ENCODE measurements at regions not wholly inside any gene's neighbourhood (a gene's known extent, or its start where the extent isn't known, plus 50 kb on each side); places are given as distances from the start of the nearest gene placed in this dataset.
"Not testable (repeated sequence)": the region's sequence is repeated elsewhere in the genome, so short reads cannot be mapped to it uniquely, and the experiment has no call there.

- H3K27ac Mint-ChIP-seq, result no peak overlapping the region
- H3K27me3 Mint-ChIP-seq, result no peaks in the 10 kb centered on the region
- no peaks in the 10 kb centered on the region for H3K9me3 Mint-ChIP-seq
- no peak overlapping the region for H3K4me3 Mint-ChIP-seq
- H3K36me3 Mint-ChIP-seq (ENCODE audit: low read depth), result no peaks in the 10 kb centered on the region
- intact Hi-C loops (cut with micrococcal nuclease), result no loop called here
- H3K4me1 Mint-ChIP-seq (ENCODE audit: low read depth), result no peaks in the 10 kb centered on the region
Measured at GRCh38 chr14:56046996-56047395, 71.2 kb upstream of the PELI2 start.

- H3K27me3 Mint-ChIP-seq, result no peaks in the 10 kb centered on the region
- H3K9me3 Mint-ChIP-seq, result no peaks in the 10 kb centered on the region
- no peaks in the 10 kb centered on the region for H3K36me3 Mint-ChIP-seq (ENCODE audit: low read depth)
- H3K27ac Mint-ChIP-seq, result no peak overlapping the region
- H3K4me1 Mint-ChIP-seq (ENCODE audit: low read depth), result no peaks in the 10 kb centered on the region
- intact Hi-C loops (cut with micrococcal nuclease), result no loop called here
- no peak overlapping the region for H3K4me3 Mint-ChIP-seq
Measured at GRCh38 chr14:56049536-56049935, 68.7 kb upstream of the PELI2 start.

- Mint-ChIP-seq H3K9me3 (no peaks in the 10 kb centered on the region), H3K4me3 (no peak overlapping the region), H3K27ac (no peak overlapping the region), H3K36me3 (ENCODE audit: low read depth) (no peaks in the 10 kb centered on the region), H3K4me1 (ENCODE audit: low read depth) (peaks cover 6% of the 10 kb centered on the region), H3K27me3 (peaks cover 1% of the 10 kb centered on the region)
- intact Hi-C loops (cut with micrococcal nuclease), result no loop called here
Measured at GRCh38 chr14:56055511-56055910, 62.7 kb upstream of the PELI2 start.

GRCh38 chr14:56056031-56056430 lies 62.2 kb upstream of the PELI2 start:
- intact Hi-C loops (cut with micrococcal nuclease), result no loop called here
- H3K4me1 Mint-ChIP-seq (ENCODE audit: low read depth), result peaks cover 6% of the 10 kb centered on the region
- H3K27ac Mint-ChIP-seq, result no peak overlapping the region
- no peaks in the 10 kb centered on the region for H3K36me3 Mint-ChIP-seq (ENCODE audit: low read depth)
- no peaks in the 10 kb centered on the region for H3K9me3 Mint-ChIP-seq
- H3K4me3 Mint-ChIP-seq, result no peak overlapping the region
- H3K27me3 Mint-ChIP-seq, result peaks cover 1% of the 10 kb centered on the region

- intact Hi-C loops (cut with micrococcal nuclease), result no loop called here
- H3K27ac Mint-ChIP-seq, result no peak overlapping the region
- no peaks in the 10 kb centered on the region for H3K9me3 Mint-ChIP-seq
- peaks cover 1% of the 10 kb centered on the region for H3K27me3 Mint-ChIP-seq
- H3K4me3 Mint-ChIP-seq, result no peak overlapping the region
- peaks cover 6% of the 10 kb centered on the region for H3K4me1 Mint-ChIP-seq (ENCODE audit: low read depth)
- no peaks in the 10 kb centered on the region for H3K36me3 Mint-ChIP-seq (ENCODE audit: low read depth)
Measured at GRCh38 chr14:56057071-56057741, 61.0 kb upstream of the PELI2 start.

- H3K27ac Mint-ChIP-seq, result no peak overlapping the region
- H3K27me3 Mint-ChIP-seq, result peaks cover 1% of the 10 kb centered on the region
- no peaks in the 10 kb centered on the region for H3K9me3 Mint-ChIP-seq
- no peak overlapping the region for H3K4me3 Mint-ChIP-seq
- intact Hi-C loops (cut with micrococcal nuclease), result no loop called here
- no peaks in the 10 kb centered on the region for H3K36me3 Mint-ChIP-seq (ENCODE audit: low read depth)
- peaks cover 6% of the 10 kb centered on the region for H3K4me1 Mint-ChIP-seq (ENCODE audit: low read depth)
Measured at GRCh38 chr14:56057767-56058166, 60.4 kb upstream of the PELI2 start.

GRCh38 chr14:56059054-56059453 lies 59.2 kb upstream of the PELI2 start:
- no peak overlapping the region for H3K27ac Mint-ChIP-seq
- no peaks in the 10 kb centered on the region for H3K9me3 Mint-ChIP-seq
- H3K36me3 Mint-ChIP-seq (ENCODE audit: low read depth), result no peaks in the 10 kb centered on the region
- H3K4me1 Mint-ChIP-seq (ENCODE audit: low read depth), result peaks cover 6% of the 10 kb centered on the region
- H3K4me3 Mint-ChIP-seq, result no peak overlapping the region
- intact Hi-C loops (cut with micrococcal nuclease), result no loop called here
- peaks cover 1% of the 10 kb centered on the region for H3K27me3 Mint-ChIP-seq

GRCh38 chr14:56061051-56061450 lies 57.2 kb upstream of the PELI2 start:
- Mint-ChIP-seq H3K9me3 (no peaks in the 10 kb centered on the region), H3K4me3 (no peak overlapping the region), H3K27ac (no peak overlapping the region), H3K4me1 (ENCODE audit: low read depth) (peaks cover 10% of the 10 kb centered on the region), H3K27me3 (peaks cover 1% of the 10 kb centered on the region), H3K36me3 (ENCODE audit: low read depth) (no peaks in the 10 kb centered on the region)
- intact Hi-C loops (cut with micrococcal nuclease), result no loop called here

GRCh38 chr14:56063131-56063530 lies 55.1 kb upstream of the PELI2 start:
- H3K9me3 Mint-ChIP-seq, result no peaks in the 10 kb centered on the region
- H3K4me3 Mint-ChIP-seq, result no peak overlapping the region
- H3K27me3 Mint-ChIP-seq, result no peaks in the 10 kb centered on the region
- intact Hi-C loops (cut with micrococcal nuclease), result no loop called here
- no peak overlapping the region for H3K27ac Mint-ChIP-seq
- H3K4me1 Mint-ChIP-seq (ENCODE audit: low read depth), result peaks cover 10% of the 10 kb centered on the region
- no peaks in the 10 kb centered on the region for H3K36me3 Mint-ChIP-seq (ENCODE audit: low read depth)

GRCh38 chr14:56064513-56064912 lies 53.7 kb upstream of the PELI2 start:
- H3K4me1 Mint-ChIP-seq (ENCODE audit: low read depth), result peaks cover 5% of the 10 kb centered on the region
- no peaks in the 10 kb centered on the region for H3K9me3 Mint-ChIP-seq
- H3K27me3 Mint-ChIP-seq, result no peaks in the 10 kb centered on the region
- intact Hi-C loops (cut with micrococcal nuclease), result no loop called here
- H3K4me3 Mint-ChIP-seq, result no peak overlapping the region
- no peak overlapping the region for H3K27ac Mint-ChIP-seq
- no peaks in the 10 kb centered on the region for H3K36me3 Mint-ChIP-seq (ENCODE audit: low read depth)

GRCh38 chr14:56065199-56065598 lies 53.0 kb upstream of the PELI2 start:
- H3K9me3 Mint-ChIP-seq; H3K36me3 Mint-ChIP-seq (ENCODE audit: low read depth); intact Hi-C loops (cut with micrococcal nuclease); H3K4me1 Mint-ChIP-seq (ENCODE audit: low read depth); H3K27ac Mint-ChIP-seq; H3K27me3 Mint-ChIP-seq; H3K4me3 Mint-ChIP-seq: not testable (repeated sequence)

- Mint-ChIP-seq H3K4me1 (ENCODE audit: low read depth) (peaks cover 5% of the 10 kb centered on the region), H3K4me3 (no peak overlapping the region), H3K27ac (no peak overlapping the region), H3K27me3 (no peaks in the 10 kb centered on the region), H3K36me3 (ENCODE audit: low read depth) (no peaks in the 10 kb centered on the region), H3K9me3 (no peaks in the 10 kb centered on the region)
- intact Hi-C loops (cut with micrococcal nuclease), result no loop called here
Measured at GRCh38 chr14:56065621-56066290, 52.5 kb upstream of the PELI2 start.

All from dendritic cell treated with granulocyte-macrophage colony-stimulating factor and Interleukin-4, amounts not matched to agents 40 ng/mL and 50 ng/mL, for 4 days (primary cell).